GM12891 (cell line): ENCODE measurements at regions not wholly inside any gene's neighbourhood (a gene's known extent, or its start where the extent isn't known, plus 50 kb on each side); places are given as distances from the start of the nearest gene placed in this dataset.

Source experiments
- PAX5 ChIP-seq: IDR thresholded peaks from 2 replicates; pipeline ENCODE4 v1.6.1; 2011; ENCODE audit warnings: low read length, moderate library complexity, mild to moderate bottlenecking; ENCODE audit not compliant: insufficient read depth, severe bottlenecking
- POLR2A ChIP-seq: IDR thresholded peaks from 2 replicates; pipeline ENCODE4 v1.6.1; 2011; ENCODE audit warnings: low read depth, low read length, control low read depth
- POLR2AphosphoS5 ChIP-seq: IDR thresholded peaks from 2 replicates; pipeline ENCODE4 v1.6.1; 2011; ENCODE audit warnings: low read depth, low read length, control low read depth
- POU2F2 ChIP-seq: IDR thresholded peaks from 2 replicates; pipeline ENCODE4 v1.6.1; 2011; ENCODE audit warnings: low read depth, mild to moderate bottlenecking, control low read depth, low read length, moderate library complexity
- SPI1 ChIP-seq: IDR thresholded peaks from 2 replicates; pipeline ENCODE4 v1.6.1; 2011; ENCODE audit warnings: low read depth, low read length, control low read depth
- TAF1 ChIP-seq: IDR thresholded peaks from 2 replicates; pipeline ENCODE4 v1.6.1; 2011; ENCODE audit warnings: low read depth, low read length, control low read depth

GRCh38 chr9:22649384-22649783, 202.8 kb downstream of the DMRTA1 start:
- TF ChIP-seq POLR2A (no peak), TAF1 (no peak), POLR2AphosphoS5 (no peak), POU2F2 (no peak), PAX5 (no peak), SPI1 (no peak)
